Glomerular endothelial cell (primary cell): ENCODE measurements at regions not wholly inside any gene's neighbourhood (a gene's known extent, or its start where the extent isn't known, plus 50 kb on each side); places are given as distances from the start of the nearest gene placed in this dataset.
"Not testable (repeated sequence)": the region's sequence is repeated elsewhere in the genome, so short reads cannot be mapped to it uniquely, and the experiment has no call there.

ENCODE experiments used
- DNase-seq: peaks from one replicate; pipeline ENCODE4 v3.0.0-alpha.2; 2011; ENCODE audit warnings: low read depth, low spot score; ENCODE audit errors: extremely low read depth

GRCh38 chr6:168796106-168796505, 355.1 kb downstream of the SMOC2 start:
- DNase-seq, result no peak

- not testable (repeated sequence) for DNase-seq
Measured at GRCh38 chr6:168795611-168796010, 354.6 kb downstream of the SMOC2 start.

GRCh38 chr6:168794491-168794890, 353.5 kb downstream of the SMOC2 start:
- no peak for DNase-seq

- DNase-seq, result no peak
Measured at GRCh38 chr6:168793649-168794048, 352.7 kb downstream of the SMOC2 start.

- DNase-seq, result no peak
Measured at GRCh38 chr6:168791917-168792316, 350.9 kb downstream of the SMOC2 start.

GRCh38 chr6:168789699-168790098, 348.7 kb downstream of the SMOC2 start:
- no peak for DNase-seq

- no peak for DNase-seq
Measured at GRCh38 chr6:168785720-168786511, 344.9 kb downstream of the SMOC2 start.

- DNase-seq, result no peak
Measured at GRCh38 chr6:168784426-168784825, 343.4 kb downstream of the SMOC2 start.

GRCh38 chr6:168783720-168784119, 342.7 kb downstream of the SMOC2 start:
- no peak for DNase-seq

- DNase-seq, result no peak
Measured at GRCh38 chr6:168782187-168782751, 341.3 kb downstream of the SMOC2 start.

- DNase-seq, result no peak
Measured at GRCh38 chr6:168778201-168778600, 337.2 kb downstream of the SMOC2 start.

GRCh38 chr6:168774381-168774780, 333.4 kb downstream of the SMOC2 start:
- DNase-seq, result no peak

- DNase-seq, result no peak
Measured at GRCh38 chr6:168773788-168774187, 332.8 kb downstream of the SMOC2 start.

GRCh38 chr6:168765752-168766151, 324.8 kb downstream of the SMOC2 start:
- no peak for DNase-seq

GRCh38 chr6:168756009-168756634, 315.1 kb downstream of the SMOC2 start:
- no peak for DNase-seq

- no peak for DNase-seq
Measured at GRCh38 chr6:168746643-168747042, 305.7 kb downstream of the SMOC2 start.

- DNase-seq, result no peak
Measured at GRCh38 chr6:168746013-168746412, 305.0 kb downstream of the SMOC2 start.

- DNase-seq, result no peak
Measured at GRCh38 chr6:168744861-168745260, 303.9 kb downstream of the SMOC2 start.

GRCh38 chr6:168741942-168742782, 301.2 kb downstream of the SMOC2 start:
- no peak for DNase-seq

GRCh38 chr6:168741305-168741704, 300.3 kb downstream of the SMOC2 start:
- no peak for DNase-seq

- DNase-seq, result no peak
Measured at GRCh38 chr6:168739381-168739780, 298.4 kb downstream of the SMOC2 start.
